ENCODE measurements at regions not wholly inside any gene's neighbourhood (a gene's known extent, or its start where the extent isn't known, plus 50 kb on each side); places are given as distances from the start of the nearest gene placed in this dataset.

DNA sequence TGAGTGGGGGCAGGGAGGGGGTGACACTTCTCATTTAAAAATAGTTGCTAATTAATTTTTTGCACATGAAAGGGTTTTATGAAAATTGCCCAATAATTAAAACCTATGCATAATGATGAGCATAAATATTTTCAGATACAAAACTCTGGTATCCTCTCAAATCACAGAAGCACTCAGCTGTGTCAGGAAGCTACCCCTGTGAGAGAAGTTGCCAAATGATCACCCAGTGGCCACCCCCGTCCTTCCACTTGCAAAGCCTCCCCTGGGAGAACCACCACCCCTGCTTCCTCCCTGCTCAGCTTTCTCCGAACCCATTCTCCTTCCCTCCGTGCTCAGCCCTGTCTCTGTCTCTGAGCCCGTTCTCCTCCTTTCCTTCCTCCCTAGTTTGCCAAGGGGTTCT is 400.2 kb upstream of the SALL3 start:
- H3K27ac Mint-ChIP-seq: no peak overlapping the region
- no peak for DNase-seq
- TF ChIP-seq, protein P1, sequence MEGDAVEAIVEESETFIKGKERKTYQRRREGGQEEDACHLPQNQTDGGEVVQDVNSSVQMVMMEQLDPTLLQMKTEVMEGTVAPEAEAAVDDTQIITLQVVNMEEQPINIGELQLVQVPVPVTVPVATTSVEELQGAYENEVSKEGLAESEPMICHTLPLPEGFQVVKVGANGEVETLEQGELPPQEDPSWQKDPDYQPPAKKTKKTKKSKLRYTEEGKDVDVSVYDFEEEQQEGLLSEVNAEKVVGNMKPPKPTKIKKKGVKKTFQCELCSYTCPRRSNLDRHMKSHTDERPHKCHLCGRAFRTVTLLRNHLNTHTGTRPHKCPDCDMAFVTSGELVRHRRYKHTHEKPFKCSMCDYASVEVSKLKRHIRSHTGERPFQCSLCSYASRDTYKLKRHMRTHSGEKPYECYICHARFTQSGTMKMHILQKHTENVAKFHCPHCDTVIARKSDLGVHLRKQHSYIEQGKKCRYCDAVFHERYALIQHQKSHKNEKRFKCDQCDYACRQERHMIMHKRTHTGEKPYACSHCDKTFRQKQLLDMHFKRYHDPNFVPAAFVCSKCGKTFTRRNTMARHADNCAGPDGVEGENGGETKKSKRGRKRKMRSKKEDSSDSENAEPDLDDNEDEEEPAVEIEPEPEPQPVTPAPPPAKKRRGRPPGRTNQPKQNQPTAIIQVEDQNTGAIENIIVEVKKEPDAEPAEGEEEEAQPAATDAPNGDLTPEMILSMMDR (IDR thresholded peaks at IDR 0.05): no peak

GRCh38 chr18:78579854-78580577 is 399.6 kb upstream of the SALL3 start:
- TF ChIP-seq, protein P1 (IDR thresholded peaks at IDR 0.05): no peak
- Mint-ChIP-seq H3K4me1 (no peaks in the 10 kb centered on the region), H3K36me3 (ENCODE audit: low read depth) (no peaks in the 10 kb centered on the region), H3K9me3 (peaks cover 23% of the 10 kb centered on the region), H3K27ac (no peak overlapping the region), H3K4me3 (no peak overlapping the region), H3K27me3 (ENCODE audit: low read depth, poor library complexity) (peaks cover 3% of the 10 kb centered on the region)
- no peak for DNase-seq

More for the DNA sequence above, 400.2 kb upstream of the SALL3 start:
- H3K9me3 Mint-ChIP-seq: peaks cover 29% of the 10 kb centered on the region
- H3K4me1 Mint-ChIP-seq: no peaks in the 10 kb centered on the region
- no peaks in the 10 kb centered on the region for H3K36me3 Mint-ChIP-seq (ENCODE audit: low read depth)
- peaks cover 3% of the 10 kb centered on the region for H3K27me3 Mint-ChIP-seq (ENCODE audit: low read depth, poor library complexity)
- no peak overlapping the region for H3K4me3 Mint-ChIP-seq

DNA sequence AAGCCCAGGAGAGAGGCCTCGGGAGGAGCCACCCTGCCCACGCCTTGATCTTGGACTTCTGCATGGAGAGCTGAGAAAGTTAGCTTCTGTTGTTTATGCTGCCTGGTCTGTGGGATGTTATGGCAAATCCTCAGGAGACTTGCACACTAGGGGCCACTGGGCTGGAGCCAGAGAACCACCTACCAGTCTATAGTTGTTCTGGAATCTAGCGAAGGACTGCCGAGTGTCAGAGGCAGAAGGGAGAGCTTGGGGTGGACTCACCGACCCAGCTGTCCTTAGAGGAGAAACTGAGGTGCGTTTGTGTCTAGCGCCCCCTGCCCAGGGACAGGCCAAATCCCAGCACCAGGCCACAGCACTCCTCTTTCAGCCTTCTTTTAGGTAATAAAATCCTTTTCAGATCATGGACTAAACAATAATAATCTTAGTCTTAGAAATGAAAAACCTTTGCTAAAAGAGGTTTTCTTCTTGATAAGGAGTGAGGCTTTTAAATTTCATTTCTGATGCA is 398.7 kb upstream of the SALL3 start:
- Mint-ChIP-seq H3K9me3 (peaks cover 17% of the 10 kb centered on the region), H3K4me3 (no peak overlapping the region), H3K27me3 (ENCODE audit: low read depth, poor library complexity) (peaks cover 6% of the 10 kb centered on the region), H3K36me3 (ENCODE audit: low read depth) (no peaks in the 10 kb centered on the region), H3K27ac (no peak overlapping the region), H3K4me1 (no peaks in the 10 kb centered on the region)
- no peak for DNase-seq
- TF ChIP-seq, protein P1 (IDR thresholded peaks at IDR 0.05): no peak

DNA sequence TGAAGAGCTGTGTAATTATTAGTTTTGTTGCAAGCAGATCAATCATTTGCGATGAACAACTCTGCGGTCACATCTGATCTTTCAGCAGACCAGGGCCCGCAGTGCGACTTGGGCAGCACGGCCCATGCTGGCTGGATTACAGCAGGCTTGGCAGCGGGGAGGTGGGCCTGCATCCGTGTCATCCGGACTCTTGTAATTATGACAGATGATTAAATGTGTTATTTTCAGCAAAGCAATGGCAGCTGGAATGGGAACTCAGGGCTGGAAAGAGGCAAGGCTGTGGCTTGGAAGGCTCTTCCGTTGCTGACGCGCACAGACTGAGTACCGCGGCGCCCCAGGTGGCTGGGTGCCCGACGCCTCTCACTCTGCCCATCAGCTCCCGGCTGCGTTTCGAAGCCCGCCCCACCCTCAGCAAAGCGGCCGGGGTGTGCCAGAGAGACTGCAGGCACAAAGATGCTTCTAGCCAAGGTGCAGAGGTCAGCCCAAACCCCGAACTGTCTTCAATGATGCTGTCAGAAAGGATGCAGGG is 397.4 kb upstream of the SALL3 start:
- H3K27ac Mint-ChIP-seq: no peak overlapping the region
- TF ChIP-seq, protein P1 (IDR thresholded peaks at IDR 0.05): no peak
- H3K9me3 Mint-ChIP-seq: peaks cover 8% of the 10 kb centered on the region
- no peak overlapping the region for H3K4me3 Mint-ChIP-seq
- peaks cover 6% of the 10 kb centered on the region for H3K27me3 Mint-ChIP-seq (ENCODE audit: low read depth, poor library complexity)
- no peaks in the 10 kb centered on the region for H3K36me3 Mint-ChIP-seq (ENCODE audit: low read depth)
- H3K4me1 Mint-ChIP-seq: peaks cover 5% of the 10 kb centered on the region
- DNase-seq: no peak

- Mint-ChIP-seq H3K4me3 (no peak overlapping the region), H3K4me1 (peaks cover 14% of the 10 kb centered on the region), H3K36me3 (ENCODE audit: low read depth) (no peaks in the 10 kb centered on the region), H3K27ac (no peak overlapping the region), H3K27me3 (ENCODE audit: low read depth, poor library complexity) (peaks cover 6% of the 10 kb centered on the region), H3K9me3 (peaks cover 6% of the 10 kb centered on the region)
- no peak for DNase-seq
- TF ChIP-seq, protein P1 (IDR thresholded peaks at IDR 0.05): no peak
These were observed 396.5 kb upstream of the SALL3 start for GRCh38 chr18:78582898-78583738.
